ENCODE measurements at regions not wholly inside any gene's neighbourhood (a gene's known extent, or its start where the extent isn't known, plus 50 kb on each side); places are given as distances from the start of the nearest gene placed in this dataset.
"Not testable (repeated sequence)": the region's sequence is repeated elsewhere in the genome, so short reads cannot be mapped to it uniquely, and the experiment has no call there.

DNA sequence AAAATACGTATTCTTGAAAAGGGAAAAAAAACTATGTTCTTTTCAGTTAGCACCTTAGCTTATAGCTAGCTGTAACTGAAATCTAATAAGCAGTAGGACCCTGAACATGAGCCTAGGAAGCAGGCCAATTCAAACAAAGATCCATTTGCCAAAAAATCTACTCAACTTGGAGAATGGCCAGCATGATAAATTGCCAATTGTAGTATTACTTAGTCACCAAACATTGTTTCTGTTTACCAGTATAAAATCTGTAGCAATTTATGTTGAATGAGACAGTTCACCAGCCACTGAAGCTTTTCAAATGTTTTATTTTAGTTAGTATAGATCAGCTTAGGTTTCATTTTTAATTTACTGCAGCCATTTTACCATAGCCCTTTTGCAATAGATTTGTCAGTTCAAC, 323.6 kb upstream of the DIPK2B start:
- Histone ChIP-seq H3K4me1 (ENCODE audit: insufficient read depth, low read length) (no peaks in the 10 kb centered on the region), H3K9ac (ENCODE audit: low read depth, low read length) (no peak overlapping the region), H3K9me3 (ENCODE audit: insufficient read depth, low read depth, low read length) (no peaks in the 10 kb centered on the region), H3K36me3 (ENCODE audit: insufficient read depth, low read depth, low read length) (no peaks in the 10 kb centered on the region), H3K27me3 (ENCODE audit: insufficient read depth, low read length) (no peaks in the 10 kb centered on the region), H3K4me3 (ENCODE audit: low read length) (no peak overlapping the region), H3K27ac (ENCODE audit: low read length) (no peak overlapping the region)

DNA sequence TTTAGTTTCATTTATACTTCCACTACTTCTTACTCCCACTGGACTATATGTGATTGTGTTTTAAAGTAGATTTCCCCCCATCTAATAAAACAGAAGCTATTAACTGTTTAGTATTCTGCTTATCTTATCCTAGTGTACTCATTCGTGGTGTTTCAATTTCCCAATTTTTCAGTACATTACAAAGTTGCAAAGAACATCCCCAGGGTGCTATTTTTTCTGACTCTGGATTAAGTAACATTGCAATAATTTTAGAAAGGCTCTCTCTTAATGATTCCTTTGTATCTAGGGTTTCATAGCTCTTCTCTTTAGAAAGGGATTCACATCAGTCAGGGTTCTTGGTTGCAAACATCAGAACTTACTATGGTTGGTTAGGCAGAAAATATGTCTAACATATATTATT, 317.9 kb upstream of the DIPK2B start:
- H3K9ac ChIP-seq (ENCODE audit: low read depth, low read length): no peak overlapping the region
- H3K4me3 ChIP-seq (ENCODE audit: low read length): no peak overlapping the region
- no peak overlapping the region for H3K27ac ChIP-seq (ENCODE audit: low read length)
- H3K27me3 ChIP-seq (ENCODE audit: insufficient read depth, low read length): no peaks in the 10 kb centered on the region
- no peaks in the 10 kb centered on the region for H3K36me3 ChIP-seq (ENCODE audit: insufficient read depth, low read depth, low read length)
- H3K9me3 ChIP-seq (ENCODE audit: insufficient read depth, low read depth, low read length): no peaks in the 10 kb centered on the region
- H3K4me1 ChIP-seq (ENCODE audit: insufficient read depth, low read length): no peaks in the 10 kb centered on the region

DNA sequence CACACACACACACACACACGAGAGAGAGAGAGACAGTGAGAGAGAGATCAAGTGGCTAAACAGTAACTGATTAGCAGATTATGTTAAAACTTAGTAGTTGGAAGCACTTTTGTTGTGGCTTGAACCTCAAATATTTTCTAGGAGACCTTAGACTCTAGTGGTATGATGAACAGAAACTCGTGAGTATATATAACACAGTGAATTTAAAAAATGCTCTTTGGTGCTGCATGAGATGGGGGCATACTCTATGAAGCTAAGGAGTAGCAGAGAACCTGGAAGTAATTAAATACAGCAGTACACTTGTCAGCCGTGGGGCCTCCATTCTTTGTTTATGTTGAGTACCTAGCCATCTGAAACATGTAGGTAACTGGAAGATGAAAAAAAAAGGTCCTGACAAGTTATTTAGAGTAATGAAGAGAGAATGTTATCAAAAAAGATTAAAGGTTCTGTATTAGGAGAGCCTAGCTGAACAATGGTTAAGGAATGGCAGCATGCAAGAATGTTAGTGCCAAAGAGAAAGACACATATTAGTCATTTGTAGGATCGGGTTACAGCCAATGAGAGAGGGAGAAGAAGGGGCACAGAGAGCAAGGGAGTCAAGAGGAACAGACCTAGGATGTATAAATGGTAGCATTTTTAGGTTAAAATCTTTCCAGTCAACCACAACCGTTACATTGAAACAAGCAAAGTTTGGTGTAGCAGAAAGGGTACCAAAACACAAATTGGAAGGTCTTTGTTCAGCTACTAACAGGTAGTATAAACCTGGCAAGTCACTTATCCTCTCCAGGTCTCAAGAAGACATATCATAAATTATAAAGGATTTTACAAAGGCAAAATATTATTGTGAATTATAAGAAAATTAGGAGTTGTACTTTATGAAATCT, 316.7 kb upstream of the DIPK2B start:
- no peaks in the 10 kb centered on the region for H3K36me3 ChIP-seq (ENCODE audit: insufficient read depth, low read depth, low read length)
- no peak overlapping the region for H3K27ac ChIP-seq (ENCODE audit: low read length)
- no peaks in the 10 kb centered on the region for H3K9me3 ChIP-seq (ENCODE audit: insufficient read depth, low read depth, low read length)
- no peak overlapping the region for H3K9ac ChIP-seq (ENCODE audit: low read depth, low read length)
- no peaks in the 10 kb centered on the region for H3K27me3 ChIP-seq (ENCODE audit: insufficient read depth, low read length)
- no peak overlapping the region for H3K4me3 ChIP-seq (ENCODE audit: low read length)
- H3K4me1 ChIP-seq (ENCODE audit: insufficient read depth, low read length): no peaks in the 10 kb centered on the region

DNA sequence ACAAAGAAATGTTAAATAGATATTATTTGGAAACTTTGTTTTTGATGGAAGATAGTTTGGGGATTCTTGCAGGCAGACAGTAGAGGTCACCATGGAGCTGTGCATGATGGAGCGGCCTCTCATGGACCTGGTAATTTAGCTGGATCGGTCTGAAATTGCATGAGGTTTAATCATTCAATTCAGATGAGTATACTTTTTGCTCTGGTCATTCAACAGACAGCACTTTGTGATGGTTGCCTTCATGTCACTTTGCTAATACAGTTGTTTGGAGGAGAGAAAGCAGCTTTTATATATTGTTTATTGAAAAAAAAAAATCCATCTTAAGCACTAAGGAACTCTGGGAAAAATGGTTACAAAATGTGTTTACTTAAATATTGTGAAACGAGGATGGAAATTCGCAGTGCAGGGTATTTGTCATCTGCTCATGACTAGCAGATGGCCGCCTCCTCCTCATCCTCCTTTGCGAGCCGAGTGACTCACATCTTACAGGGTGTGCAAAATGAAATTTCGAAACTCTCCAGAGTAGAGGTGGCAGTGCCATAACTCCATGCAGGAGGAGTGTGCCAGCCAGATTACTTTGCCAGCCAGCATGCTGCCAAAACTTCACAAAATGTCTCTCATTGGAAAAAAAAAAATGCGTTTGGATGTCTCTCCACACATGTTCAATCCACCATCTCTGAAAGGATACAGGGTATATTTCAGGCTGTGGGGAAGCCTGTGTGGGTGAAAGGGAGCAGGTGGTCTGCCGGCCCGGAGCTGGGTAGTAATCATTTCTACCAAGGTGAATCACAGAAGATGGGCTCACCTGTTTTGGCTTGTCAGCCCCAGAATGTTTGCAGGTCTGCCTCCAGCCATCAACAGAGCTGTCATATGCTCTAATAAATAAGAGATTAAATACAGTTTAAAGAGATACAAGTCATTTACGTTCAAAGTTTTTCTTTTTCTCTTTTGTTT, 314.9 kb upstream of the DIPK2B start:
- Histone ChIP-seq H3K4me3 (ENCODE audit: low read length) (no peak overlapping the region), H3K4me1 (ENCODE audit: insufficient read depth, low read length) (no peaks in the 10 kb centered on the region), H3K36me3 (ENCODE audit: insufficient read depth, low read depth, low read length) (no peaks in the 10 kb centered on the region), H3K9ac (ENCODE audit: low read depth, low read length) (no peak overlapping the region), H3K27me3 (ENCODE audit: insufficient read depth, low read length) (no peaks in the 10 kb centered on the region), H3K9me3 (ENCODE audit: insufficient read depth, low read depth, low read length) (no peaks in the 10 kb centered on the region), H3K27ac (ENCODE audit: low read length) (no peak overlapping the region)

DNA sequence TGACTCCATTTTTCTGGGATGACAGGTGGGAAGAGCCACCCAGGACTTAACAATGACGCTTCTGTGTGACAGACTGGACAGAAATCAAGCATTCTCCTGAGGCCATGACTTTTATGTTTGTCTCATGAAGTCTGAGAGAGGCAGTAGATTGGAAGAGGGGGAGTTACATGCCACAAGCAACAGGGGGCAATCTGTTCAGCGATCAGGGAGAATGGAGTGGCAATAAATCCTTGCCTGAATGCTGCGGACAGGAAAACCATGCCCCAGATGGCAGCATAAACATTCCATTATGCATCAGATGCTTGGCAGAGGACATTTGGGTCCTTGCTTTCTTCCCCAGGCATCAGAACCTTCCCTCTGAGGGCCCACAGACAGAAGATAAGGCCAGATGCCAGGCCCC, 312.4 kb upstream of the DIPK2B start:
- Histone ChIP-seq H3K9ac (ENCODE audit: low read depth, low read length) (no peak overlapping the region), H3K27ac (ENCODE audit: low read length) (no peak overlapping the region), H3K36me3 (ENCODE audit: insufficient read depth, low read depth, low read length) (no peaks in the 10 kb centered on the region), H3K9me3 (ENCODE audit: insufficient read depth, low read depth, low read length) (no peaks in the 10 kb centered on the region), H3K4me1 (ENCODE audit: insufficient read depth, low read length) (no peaks in the 10 kb centered on the region), H3K4me3 (ENCODE audit: low read length) (no peak overlapping the region), H3K27me3 (ENCODE audit: insufficient read depth, low read length) (no peaks in the 10 kb centered on the region)

DNA sequence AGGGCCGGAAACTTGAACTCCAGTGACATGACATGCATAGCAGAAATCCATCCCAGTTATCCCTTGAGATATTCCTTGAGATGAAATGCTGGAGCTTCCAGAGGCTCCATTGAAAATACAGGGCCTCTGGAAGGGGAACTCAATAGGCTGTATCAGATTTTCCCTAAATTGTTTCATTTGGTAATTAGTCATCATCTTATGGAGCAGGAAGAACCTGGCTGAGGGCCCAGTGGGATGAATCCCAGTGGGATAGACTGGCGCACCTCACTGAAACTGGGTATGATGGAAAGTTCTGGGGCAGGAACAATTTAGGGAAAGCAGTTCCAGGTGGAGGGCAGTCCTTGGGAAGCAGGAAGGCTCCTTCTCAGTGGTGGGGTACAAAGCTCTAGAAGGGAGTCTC, 307.8 kb upstream of the DIPK2B start:
- Histone ChIP-seq H3K9ac (ENCODE audit: low read depth, low read length) (no peak overlapping the region), H3K4me3 (ENCODE audit: low read length) (no peak overlapping the region), H3K36me3 (ENCODE audit: insufficient read depth, low read depth, low read length) (no peaks in the 10 kb centered on the region), H3K27me3 (ENCODE audit: insufficient read depth, low read length) (no peaks in the 10 kb centered on the region), H3K4me1 (ENCODE audit: insufficient read depth, low read length) (no peaks in the 10 kb centered on the region), H3K27ac (ENCODE audit: low read length) (no peak overlapping the region), H3K9me3 (ENCODE audit: insufficient read depth, low read depth, low read length) (no peaks in the 10 kb centered on the region)

DNA sequence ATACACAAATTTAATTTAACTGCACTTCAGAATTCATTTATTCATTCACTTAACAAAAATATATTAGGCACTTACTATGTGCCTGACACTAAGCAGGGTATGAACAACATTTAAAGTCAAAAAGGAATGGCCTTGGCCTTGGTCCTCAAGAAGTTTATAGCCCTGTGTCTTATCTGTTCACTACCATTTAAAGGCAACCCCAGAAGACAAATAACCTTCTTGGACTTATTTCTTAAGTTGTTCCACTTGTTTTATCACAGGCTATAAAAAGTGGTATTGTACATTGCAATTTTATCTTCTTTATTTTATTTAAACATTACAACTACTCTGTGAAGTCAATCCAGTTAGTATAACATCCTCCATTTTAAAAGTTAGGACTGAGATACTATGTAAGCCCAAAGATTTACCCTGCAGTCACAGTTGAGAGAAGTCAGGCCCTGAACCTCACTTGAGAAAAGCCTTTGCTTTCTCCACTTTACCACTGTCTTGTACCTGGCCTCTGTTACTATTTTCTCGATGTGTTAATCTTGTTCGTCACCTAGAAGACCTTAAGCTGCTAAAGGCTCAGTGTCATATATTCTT, 305.6 kb upstream of the DIPK2B start:
- Histone ChIP-seq H3K36me3 (ENCODE audit: insufficient read depth, low read depth, low read length) (no peaks in the 10 kb centered on the region), H3K4me1 (ENCODE audit: insufficient read depth, low read length) (no peaks in the 10 kb centered on the region), H3K9me3 (ENCODE audit: insufficient read depth, low read depth, low read length) (no peaks in the 10 kb centered on the region), H3K27me3 (ENCODE audit: insufficient read depth, low read length) (no peaks in the 10 kb centered on the region), H3K4me3 (ENCODE audit: low read length) (no peak overlapping the region), H3K9ac (ENCODE audit: low read depth, low read length) (no peak overlapping the region), H3K27ac (ENCODE audit: low read length) (no peak overlapping the region)

DNA sequence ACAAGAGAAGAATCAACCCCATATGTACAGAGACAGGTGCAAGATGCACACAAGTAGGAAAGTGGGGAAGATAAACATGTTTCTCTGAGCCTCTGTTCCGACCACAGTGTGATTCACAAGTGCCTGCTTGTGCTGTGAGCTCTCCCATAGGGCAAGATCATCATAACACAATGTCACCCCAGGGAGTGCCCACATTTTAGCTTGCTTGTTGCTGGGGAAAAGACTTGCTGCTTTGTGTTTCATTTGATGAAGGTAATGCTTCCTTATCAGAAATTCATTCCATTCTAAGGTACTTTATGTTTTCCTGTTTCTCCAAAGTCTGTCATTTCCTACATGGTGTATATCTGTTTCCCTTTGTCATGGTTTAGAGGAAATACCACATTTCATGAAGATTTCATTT, 304.5 kb upstream of the DIPK2B start:
- Histone ChIP-seq H3K4me3 (ENCODE audit: low read length) (no peak overlapping the region), H3K27me3 (ENCODE audit: insufficient read depth, low read length) (no peaks in the 10 kb centered on the region), H3K27ac (ENCODE audit: low read length) (no peak overlapping the region), H3K9me3 (ENCODE audit: insufficient read depth, low read depth, low read length) (no peaks in the 10 kb centered on the region), H3K36me3 (ENCODE audit: insufficient read depth, low read depth, low read length) (no peaks in the 10 kb centered on the region), H3K4me1 (ENCODE audit: insufficient read depth, low read length) (no peaks in the 10 kb centered on the region), H3K9ac (ENCODE audit: low read depth, low read length) (no peak overlapping the region)

DNA sequence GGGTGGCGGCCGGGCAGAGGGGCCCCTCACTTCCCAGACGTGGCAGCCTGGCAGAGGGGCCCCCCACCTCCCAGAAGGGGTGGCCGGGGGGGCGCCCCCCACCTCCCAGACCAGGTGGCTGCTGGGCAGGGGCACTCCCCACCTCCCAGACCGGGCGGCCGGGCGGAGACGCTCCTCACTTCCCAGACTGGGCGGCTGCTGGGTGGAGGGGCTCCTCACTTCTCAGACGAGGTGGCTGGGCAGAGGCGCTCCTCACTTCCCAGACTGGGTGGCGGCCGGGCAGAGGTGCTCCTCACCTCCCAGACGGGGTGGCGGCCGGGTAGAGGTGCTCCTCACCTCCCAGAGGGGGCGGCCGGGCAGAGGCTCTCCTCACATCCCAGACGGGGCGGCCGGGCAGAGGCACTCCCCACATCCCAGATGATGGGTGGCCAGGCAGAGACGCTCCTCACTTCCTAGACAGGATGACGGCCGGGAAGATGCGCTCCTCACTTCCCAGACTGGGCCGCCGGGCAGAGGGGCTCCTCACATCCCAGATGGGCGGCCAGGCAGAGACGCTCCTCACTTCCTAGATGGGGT, 303.2 kb upstream of the DIPK2B start:
- not testable (repeated sequence) for H3K27me3 ChIP-seq (ENCODE audit: insufficient read depth, low read length); H3K9me3 ChIP-seq (ENCODE audit: insufficient read depth, low read depth, low read length); H3K4me1 ChIP-seq (ENCODE audit: insufficient read depth, low read length); H3K36me3 ChIP-seq (ENCODE audit: insufficient read depth, low read depth, low read length); H3K4me3 ChIP-seq (ENCODE audit: low read length); H3K27ac ChIP-seq (ENCODE audit: low read length); H3K9ac ChIP-seq (ENCODE audit: low read depth, low read length)

DNA sequence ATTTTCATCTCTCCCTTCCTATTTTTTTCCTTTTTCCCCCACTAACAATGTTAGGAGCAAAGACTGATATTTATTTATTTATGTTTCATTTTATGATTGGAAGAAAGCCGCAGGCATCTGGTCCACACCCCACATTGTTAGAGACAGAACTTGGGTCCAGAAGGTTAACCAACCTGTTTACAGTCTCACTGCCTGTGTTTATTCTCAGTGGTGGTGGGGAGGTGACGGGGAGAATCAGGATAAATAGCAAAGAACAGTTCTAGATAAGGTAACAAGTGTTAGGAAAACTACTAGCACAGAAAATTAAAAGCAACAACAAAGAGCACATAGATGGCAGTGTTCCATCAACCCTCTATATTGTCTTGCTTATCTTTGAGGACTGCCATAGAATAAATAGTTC, 301.7 kb upstream of the DIPK2B start:
- Histone ChIP-seq H3K27me3 (ENCODE audit: insufficient read depth, low read length) (no peaks in the 10 kb centered on the region), H3K4me1 (ENCODE audit: insufficient read depth, low read length) (no peaks in the 10 kb centered on the region), H3K9me3 (ENCODE audit: insufficient read depth, low read depth, low read length) (no peaks in the 10 kb centered on the region), H3K4me3 (ENCODE audit: low read length) (no peak overlapping the region), H3K9ac (ENCODE audit: low read depth, low read length) (no peak overlapping the region), H3K36me3 (ENCODE audit: insufficient read depth, low read depth, low read length) (no peaks in the 10 kb centered on the region), H3K27ac (ENCODE audit: low read length) (no peak overlapping the region)

DNA sequence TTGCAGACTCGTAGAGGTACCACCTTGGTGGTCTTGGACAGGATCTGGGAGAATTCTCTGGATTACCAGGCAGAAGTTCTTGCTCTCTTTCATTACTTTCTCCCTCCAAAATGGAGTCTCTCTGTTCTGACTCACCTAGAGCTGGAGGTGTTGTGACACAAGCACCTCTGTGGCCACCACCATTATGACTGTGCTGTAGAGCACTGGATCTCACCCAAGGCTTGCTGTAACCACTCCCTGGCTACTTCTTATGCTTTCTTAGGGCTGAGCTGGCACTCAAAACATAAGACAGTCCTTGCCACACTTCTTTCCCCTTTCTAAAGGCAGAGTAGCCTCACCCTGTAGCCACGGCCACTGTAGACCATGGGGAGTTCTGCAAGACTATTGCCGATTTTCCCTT, 296.6 kb upstream of the DIPK2B start:
- no peaks in the 10 kb centered on the region for H3K9me3 ChIP-seq (ENCODE audit: insufficient read depth, low read depth, low read length)
- no peaks in the 10 kb centered on the region for H3K36me3 ChIP-seq (ENCODE audit: insufficient read depth, low read depth, low read length)
- H3K4me3 ChIP-seq (ENCODE audit: low read length): no peak overlapping the region
- H3K27ac ChIP-seq (ENCODE audit: low read length): no peak overlapping the region
- H3K4me1 ChIP-seq (ENCODE audit: insufficient read depth, low read length): no peaks in the 10 kb centered on the region
- no peak overlapping the region for H3K9ac ChIP-seq (ENCODE audit: low read depth, low read length)
- H3K27me3 ChIP-seq (ENCODE audit: insufficient read depth, low read length): no peaks in the 10 kb centered on the region
